ACC112 (cell line): ENCODE measurements at regions not wholly inside any gene's neighbourhood (a gene's known extent, or its start where the extent isn't known, plus 50 kb on each side); places are given as distances from the start of the nearest gene placed in this dataset.
A peak's percentile ranks its signal among the peaks of the same experiment; 100 is the strongest.
"Not testable (repeated sequence)": the region's sequence is repeated elsewhere in the genome, so short reads cannot be mapped to it uniquely, and the experiment has no call there.

Source experiments
- H2AFZ ChIP-seq: fragments of 200-600 bp; sonication (generic); one replicate; pipeline ENCODE4 v1.6.0; 2017; ENCODE audit warnings: antibody characterized with exemption, low read length; ENCODE audit not compliant: unreplicated experiment
- H3K27ac ChIP-seq: fragments of 200-600 bp; sonication (generic); 2 replicates; pipeline ENCODE4 v1.5.1; 2014; ENCODE audit warnings: low read depth, mild to moderate bottlenecking, antibody characterized with exemption, low read length, moderate library complexity
- H3K27me3 ChIP-seq: fragments of 200-600 bp; sonication (generic); 2 replicates; pipeline ENCODE4 v1.6.1; 2014; ENCODE audit warnings: mild to moderate bottlenecking, antibody characterized with exemption, low read length, moderate library complexity, mixed read lengths; ENCODE audit not compliant: insufficient read depth
- H3K36me3 ChIP-seq: fragments of 200-600 bp; sonication (generic); 2 replicates; pipeline ENCODE4 v1.6.1; 2016; ENCODE audit warnings: mild to moderate bottlenecking, antibody characterized with exemption, low read length, moderate library complexity, mixed read lengths; ENCODE audit not compliant: insufficient read depth
- H3K4me1 ChIP-seq: fragments of 200-600 bp; sonication (generic); one replicate; pipeline ENCODE4 v1.6.1; 2016; ENCODE audit warnings: low read length, mixed read lengths; ENCODE audit not compliant: insufficient read depth, unreplicated experiment, control insufficient read depth
- H3K4me3 ChIP-seq: fragments of 200-600 bp; sonication (generic); 2 replicates; pipeline ENCODE4 v1.5.1; 2014; ENCODE audit warnings: mild to moderate bottlenecking, low read depth, low read length
- H3K79me2 ChIP-seq: fragments of 200-600 bp; sonication (generic); one replicate; pipeline ENCODE4 v1.6.0; 2016; ENCODE audit warnings: low read length; ENCODE audit not compliant: control insufficient read depth, unreplicated experiment, insufficient read depth

DNA sequence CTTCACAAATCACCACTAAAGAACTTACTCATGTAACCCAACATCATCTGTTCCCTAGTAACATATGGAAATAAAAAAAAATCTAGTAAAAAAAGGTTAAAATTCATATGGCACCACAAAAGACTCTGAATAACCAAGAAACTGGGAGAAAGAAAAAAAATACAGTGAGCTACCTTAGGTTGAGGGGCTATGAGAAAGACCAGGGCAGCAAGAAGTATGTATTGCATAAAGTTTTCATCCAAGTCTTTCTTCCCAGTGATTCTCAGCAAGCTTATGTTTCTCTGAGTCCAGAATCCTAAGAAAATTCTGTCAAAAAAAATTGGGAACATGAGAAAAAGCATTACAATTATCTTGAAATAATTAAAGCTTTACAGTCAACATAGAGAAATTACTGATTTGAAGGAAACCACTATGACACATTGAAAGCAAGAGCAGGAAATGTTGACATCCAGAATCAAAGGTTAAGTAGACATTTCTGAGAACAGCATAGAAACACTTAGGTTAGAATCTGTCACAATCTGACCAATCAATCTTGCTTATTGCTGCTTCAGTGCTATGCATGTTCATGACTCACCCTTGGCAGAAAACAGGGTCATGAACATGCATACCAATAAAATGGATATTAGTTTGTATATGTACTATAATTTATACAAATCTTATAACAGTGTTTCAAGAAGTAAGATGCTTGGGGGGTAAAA, 494.0 kb upstream of the POT1 start:
- peak overlapping the region; percentile 10; the same call in 1 of the 2 replicates for H3K27ac ChIP-seq

DNA sequence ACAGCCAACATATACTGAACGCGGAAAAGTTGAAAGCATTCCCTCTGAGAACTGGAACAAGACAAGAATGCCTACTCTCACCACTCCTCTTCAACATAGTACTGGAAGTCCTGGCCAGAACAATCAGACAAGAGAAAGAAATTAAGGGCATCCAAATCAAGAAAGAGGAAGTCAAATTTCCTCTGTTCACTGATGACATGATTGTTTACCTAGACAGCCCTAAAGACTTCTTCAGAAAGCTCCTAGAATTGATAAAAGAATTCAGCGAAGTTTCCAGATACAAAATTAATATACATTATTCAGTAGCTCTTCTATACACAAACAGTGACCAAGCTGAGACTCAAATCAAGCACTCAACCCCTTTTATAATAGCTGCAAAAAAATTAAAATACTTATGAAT, 491.8 kb upstream of the POT1 start:
- H2AFZ ChIP-seq, H3K4me1 ChIP-seq, H3K79me2 ChIP-seq, H3K27me3 ChIP-seq, H3K36me3 ChIP-seq, H3K4me3 ChIP-seq, H3K27ac ChIP-seq: not testable (repeated sequence)

More for the DNA sequence above, 494.0 kb upstream of the POT1 start:
- Histone ChIP-seq H2AFZ (no peak overlapping the region), H3K4me3 (no peak overlapping the region), H3K36me3 (no peaks in the 10 kb centered on the region), H3K27me3 (no peaks in the 10 kb centered on the region), H3K4me1 (no peaks in the 10 kb centered on the region), H3K79me2 (no peaks in the 10 kb centered on the region)

DNA sequence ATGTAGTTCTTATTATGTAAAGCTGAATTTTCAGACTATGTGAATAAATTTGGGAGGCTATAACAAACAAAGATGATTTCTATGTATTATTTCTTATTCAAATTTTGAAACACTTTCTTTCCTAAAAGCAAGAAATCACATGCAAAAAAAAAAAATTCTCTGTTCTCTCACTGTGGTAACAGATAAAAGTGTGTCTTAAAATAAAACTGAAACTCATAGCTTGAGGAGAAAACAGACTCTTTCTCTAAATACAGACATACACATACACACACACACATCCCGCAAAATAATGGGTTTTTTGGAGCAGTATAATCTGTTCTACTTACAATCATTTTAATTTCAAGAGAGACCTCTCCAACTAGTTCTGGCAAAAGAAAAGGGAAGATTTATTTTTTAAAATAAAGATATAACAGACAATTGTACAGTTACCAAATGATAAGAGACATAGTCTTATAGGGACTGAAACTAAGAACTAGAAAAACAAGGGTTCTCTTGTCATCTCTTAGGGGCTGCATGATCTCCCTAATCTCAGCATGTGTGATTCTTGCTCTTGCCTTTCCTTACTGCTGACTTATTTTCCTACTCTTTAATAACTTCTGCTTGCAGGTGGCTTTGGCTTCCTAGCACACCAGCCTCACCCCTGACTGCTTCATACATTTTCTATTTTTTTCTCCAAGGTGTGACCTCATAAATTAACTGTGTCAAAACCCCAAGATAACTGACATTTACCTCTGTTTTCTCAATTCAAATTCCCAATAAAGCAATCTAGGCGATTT, 483.5 kb upstream of the POT1 start:
- Histone ChIP-seq H3K79me2 (no peaks in the 10 kb centered on the region), H2AFZ (no peak overlapping the region), H3K4me1 (no peaks in the 10 kb centered on the region), H3K36me3 (no peaks in the 10 kb centered on the region), H3K27ac (no peak overlapping the region), H3K27me3 (no peaks in the 10 kb centered on the region), H3K4me3 (no peak overlapping the region)

DNA sequence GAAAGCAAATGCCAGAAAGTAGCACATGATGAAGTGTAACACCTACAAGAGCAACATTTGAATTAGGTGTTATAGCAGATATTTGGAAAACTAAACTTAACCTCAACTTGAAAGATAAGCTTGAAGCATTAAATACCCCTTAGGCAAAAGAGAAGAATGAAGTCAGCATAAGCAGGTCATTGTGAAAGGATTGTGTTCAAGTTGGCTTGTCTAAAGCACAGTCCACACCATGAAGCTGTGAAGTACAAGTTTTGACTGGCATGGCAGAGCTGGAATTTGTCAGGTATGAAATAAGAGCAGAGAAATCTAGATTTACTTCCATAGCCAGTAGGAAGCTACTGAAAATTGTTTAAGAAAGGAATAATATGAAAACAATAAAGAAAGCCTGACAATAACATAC, 480.3 kb upstream of the POT1 start:
- Histone ChIP-seq H3K4me3 (no peak overlapping the region), H3K4me1 (no peaks in the 10 kb centered on the region), H3K27me3 (no peaks in the 10 kb centered on the region), H3K36me3 (no peaks in the 10 kb centered on the region), H3K79me2 (no peaks in the 10 kb centered on the region), H2AFZ (no peak overlapping the region), H3K27ac (no peak overlapping the region)

DNA sequence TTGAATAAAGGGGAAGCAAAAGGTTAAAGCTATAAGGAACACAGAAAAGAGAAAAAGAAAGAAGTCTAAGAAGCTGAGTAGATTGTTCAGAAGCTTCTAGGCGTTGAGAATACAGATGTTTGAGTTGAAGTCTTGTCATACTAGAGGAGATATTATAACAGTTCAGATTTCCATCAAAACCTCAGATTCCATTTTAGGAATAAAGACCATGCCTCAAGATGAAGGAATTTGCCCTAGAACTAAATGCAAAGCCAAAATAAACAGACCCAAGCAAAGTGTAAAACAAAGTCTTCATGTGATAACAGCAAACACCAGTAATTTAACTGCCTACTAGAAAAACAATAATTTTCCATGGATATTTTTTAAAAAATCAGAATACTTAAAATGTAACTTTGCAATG, 476.5 kb upstream of the POT1 start:
- no peak overlapping the region for H2AFZ ChIP-seq
- no peaks in the 10 kb centered on the region for H3K36me3 ChIP-seq
- no peak overlapping the region for H3K27ac ChIP-seq
- no peaks in the 10 kb centered on the region for H3K4me1 ChIP-seq
- no peak overlapping the region for H3K4me3 ChIP-seq
- no peaks in the 10 kb centered on the region for H3K79me2 ChIP-seq
- no peaks in the 10 kb centered on the region for H3K27me3 ChIP-seq

DNA sequence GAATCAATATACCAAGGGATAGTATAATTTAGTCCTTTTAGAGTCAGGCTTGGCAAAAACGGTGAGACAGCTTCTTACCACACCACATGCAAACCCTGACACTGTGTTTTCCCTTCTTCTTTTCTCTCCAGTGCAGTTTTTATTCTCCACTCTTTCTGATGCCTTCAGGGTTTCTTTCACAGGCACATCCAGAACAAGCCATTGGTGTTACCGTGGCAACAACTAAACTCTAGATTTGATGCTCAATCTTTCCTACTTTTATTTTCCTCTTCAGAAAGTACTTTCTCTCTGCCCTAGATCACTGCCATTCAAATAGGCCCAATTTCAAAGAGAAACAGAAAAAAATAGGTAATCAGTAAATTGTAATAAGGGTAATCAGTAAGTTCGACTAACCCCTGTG, 469.8 kb upstream of the POT1 start:
- no peak overlapping the region for H3K27ac ChIP-seq
- H3K4me3 ChIP-seq, result no peak overlapping the region
- H3K4me1 ChIP-seq, result no peaks in the 10 kb centered on the region
- no peaks in the 10 kb centered on the region for H3K27me3 ChIP-seq
- H2AFZ ChIP-seq, result no peak overlapping the region
- no peaks in the 10 kb centered on the region for H3K79me2 ChIP-seq
- no peaks in the 10 kb centered on the region for H3K36me3 ChIP-seq

DNA sequence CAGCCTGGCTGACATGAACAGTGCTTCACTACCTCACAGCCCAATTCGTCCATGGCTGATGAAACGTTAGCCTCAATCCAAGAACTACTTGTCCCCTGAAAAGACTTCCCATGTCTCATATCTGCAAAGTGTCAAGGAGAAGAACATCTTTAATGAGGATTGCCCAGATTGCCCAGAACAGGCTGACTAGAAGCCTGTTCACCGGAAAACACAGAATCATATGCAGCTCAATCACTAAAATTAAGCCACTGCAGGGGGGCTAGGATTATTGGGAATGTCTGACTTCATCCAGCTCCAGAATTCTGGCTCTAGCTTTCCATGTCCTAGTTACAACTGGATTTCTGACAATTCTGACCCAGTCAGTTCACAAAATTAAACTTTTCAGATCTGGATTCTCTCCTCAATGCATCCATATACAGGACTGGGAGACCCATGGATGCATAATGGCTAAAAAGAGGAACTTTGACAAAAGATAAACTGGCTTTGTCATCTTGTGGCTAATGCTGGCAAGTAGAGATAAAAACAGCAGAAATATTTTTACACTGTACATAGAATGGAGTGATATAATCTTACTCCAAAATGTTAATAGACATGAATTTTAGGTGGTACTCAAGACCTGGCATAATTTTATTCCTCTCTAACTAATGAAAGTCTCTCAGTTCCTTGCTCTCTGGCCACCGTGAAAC, 467.0 kb upstream of the POT1 start:
- Histone ChIP-seq H3K4me1 (no peaks in the 10 kb centered on the region), H3K79me2 (no peaks in the 10 kb centered on the region), H2AFZ (no peak overlapping the region), H3K4me3 (no peak overlapping the region), H3K27me3 (no peaks in the 10 kb centered on the region), H3K27ac (no peak overlapping the region), H3K36me3 (no peaks in the 10 kb centered on the region)

DNA sequence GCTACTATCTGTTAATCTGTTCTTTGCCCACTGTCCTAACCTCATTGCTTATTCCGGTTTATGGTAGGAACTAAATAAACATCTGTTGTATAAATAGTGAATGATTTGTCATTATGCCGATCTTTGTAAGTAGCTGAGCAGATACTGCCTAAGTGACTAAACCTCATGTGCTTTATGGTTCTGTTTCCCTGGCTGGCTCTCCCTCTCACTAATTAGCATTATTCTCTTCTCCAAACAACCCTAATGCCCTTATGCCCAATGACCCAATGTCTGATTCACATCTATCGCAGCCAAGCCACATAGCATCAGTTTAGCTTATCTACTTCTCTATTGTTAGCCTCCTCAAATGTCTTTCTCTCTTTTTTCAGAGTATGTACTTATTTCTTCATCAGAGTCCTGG, 462.3 kb upstream of the POT1 start:
- H3K27me3 ChIP-seq, result no peaks in the 10 kb centered on the region
- H3K4me1 ChIP-seq, result no peaks in the 10 kb centered on the region
- H3K27ac ChIP-seq, result no peak overlapping the region
- no peak overlapping the region for H2AFZ ChIP-seq
- H3K4me3 ChIP-seq, result no peak overlapping the region
- no peaks in the 10 kb centered on the region for H3K36me3 ChIP-seq
- no peaks in the 10 kb centered on the region for H3K79me2 ChIP-seq

DNA sequence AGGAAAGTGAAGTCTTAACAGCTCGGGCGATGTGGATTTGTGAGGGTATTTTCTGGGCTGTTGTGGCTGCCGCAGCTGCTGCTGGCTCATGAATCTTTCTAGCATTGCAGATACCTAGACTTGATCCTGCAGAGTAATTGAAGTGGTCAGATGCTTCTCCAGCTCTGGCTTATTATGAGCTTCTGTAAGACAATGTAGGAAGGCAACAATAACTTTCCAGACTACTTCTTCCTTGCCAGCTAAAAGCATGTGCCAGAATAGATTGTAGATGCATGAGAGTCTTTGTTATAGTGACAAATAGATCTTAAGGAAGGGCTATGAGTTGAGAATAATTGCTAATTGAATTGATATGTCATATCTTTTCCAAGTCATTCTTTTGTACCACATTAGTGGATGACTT, 461.4 kb upstream of the POT1 start:
- no peaks in the 10 kb centered on the region for H3K79me2 ChIP-seq
- no peak overlapping the region for H3K4me3 ChIP-seq
- no peaks in the 10 kb centered on the region for H3K4me1 ChIP-seq
- no peaks in the 10 kb centered on the region for H3K27me3 ChIP-seq
- no peaks in the 10 kb centered on the region for H3K36me3 ChIP-seq
- no peak overlapping the region for H3K27ac ChIP-seq
- no peak overlapping the region for H2AFZ ChIP-seq

DNA sequence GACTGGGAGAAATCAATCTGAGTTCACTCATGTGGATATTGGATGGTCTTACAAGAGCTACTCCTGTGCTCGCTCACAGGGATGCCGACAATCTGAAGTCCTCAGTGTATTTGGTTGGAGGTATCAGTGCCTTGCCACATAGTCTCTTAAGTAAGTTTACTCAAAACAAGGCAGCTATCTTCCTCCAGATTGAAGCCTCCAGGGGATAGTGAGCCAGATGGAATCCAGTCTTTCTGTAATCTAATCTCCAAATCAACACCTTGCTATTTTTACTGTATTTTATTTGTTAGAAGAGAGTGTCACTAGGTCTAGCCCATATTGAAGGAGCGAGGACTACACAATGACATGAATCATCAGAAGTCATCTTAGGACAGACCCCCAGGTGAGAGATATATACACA, 456.6 kb upstream of the POT1 start:
- H3K27me3 ChIP-seq, result no peaks in the 10 kb centered on the region
- no peaks in the 10 kb centered on the region for H3K79me2 ChIP-seq
- no peak overlapping the region for H3K4me3 ChIP-seq
- no peak overlapping the region for H2AFZ ChIP-seq
- no peaks in the 10 kb centered on the region for H3K4me1 ChIP-seq
- no peaks in the 10 kb centered on the region for H3K36me3 ChIP-seq
- no peak overlapping the region for H3K27ac ChIP-seq

DNA sequence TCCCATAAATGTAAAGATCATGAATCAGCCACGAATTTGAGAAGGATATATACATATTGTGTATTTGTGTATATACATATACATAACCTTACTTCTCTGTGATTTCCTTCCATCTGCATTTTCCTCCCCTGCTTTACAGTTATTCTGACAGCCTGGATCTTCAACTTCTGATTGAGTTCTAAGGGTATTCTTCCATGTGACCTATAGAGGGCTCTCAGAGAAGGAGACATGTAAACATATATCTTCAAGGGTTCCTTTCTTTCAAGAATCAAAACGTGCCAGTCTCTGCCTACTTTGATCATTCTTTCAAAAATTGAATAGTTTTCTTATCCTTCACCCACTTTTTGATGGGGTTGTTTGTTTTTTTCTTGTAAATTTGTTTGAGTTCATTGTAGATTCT, 453.7 kb upstream of the POT1 start:
- H3K79me2 ChIP-seq, result no peaks in the 10 kb centered on the region
- H3K4me3 ChIP-seq, result no peak overlapping the region
- no peak overlapping the region for H3K27ac ChIP-seq
- no peak overlapping the region for H2AFZ ChIP-seq
- no peaks in the 10 kb centered on the region for H3K36me3 ChIP-seq
- H3K4me1 ChIP-seq, result no peaks in the 10 kb centered on the region
- H3K27me3 ChIP-seq, result no peaks in the 10 kb centered on the region
